NCI-H146 (cell line): ENCODE measurements at regions not wholly inside any gene's neighbourhood (a gene's known extent, or its start where the extent isn't known, plus 50 kb on each side); places are given as distances from the start of the nearest gene placed in this dataset.
"Not testable (repeated sequence)": the region's sequence is repeated elsewhere in the genome, so short reads cannot be mapped to it uniquely, and the experiment has no call there.

Experiments
- DNase-seq: peaks from one replicate; lab custom pipeline; 2025; lab: John Stamatoyannopoulos, UW

- no peak for DNase-seq
These were observed 733.9 kb upstream of the CHRM3 start for GRCh38 chr1:238652346-238652968.

GRCh38 chr1:238649200-238649599, 737.2 kb upstream of the CHRM3 start:
- DNase-seq = no peak

- DNase-seq = no peak
These were observed 737.6 kb upstream of the CHRM3 start for GRCh38 chr1:238648751-238649150.

- no peak for DNase-seq
These were observed 738.1 kb upstream of the CHRM3 start for GRCh38 chr1:238648296-238648695.

- DNase-seq = no peak
These were observed 738.5 kb upstream of the CHRM3 start for GRCh38 chr1:238647877-238648276.

- DNase-seq = no peak
These were observed 744.1 kb upstream of the CHRM3 start for GRCh38 chr1:238642231-238642630.

GRCh38 chr1:238639861-238640260, 746.5 kb upstream of the CHRM3 start:
- DNase-seq = no peak

GRCh38 chr1:238628110-238628509, 737.4 kb upstream of the ZP4 start:
- no peak for DNase-seq

GRCh38 chr1:238624776-238625175, 734.1 kb upstream of the ZP4 start:
- DNase-seq = no peak

GRCh38 chr1:238621405-238621804, 730.7 kb upstream of the ZP4 start:
- DNase-seq = no peak

- no peak for DNase-seq
These were observed 728.9 kb upstream of the ZP4 start for GRCh38 chr1:238619652-238620051.

- DNase-seq = no peak
These were observed 720.7 kb upstream of the ZP4 start for GRCh38 chr1:238611406-238611805.

GRCh38 chr1:238608144-238608543, 717.4 kb upstream of the ZP4 start:
- no peak for DNase-seq

GRCh38 chr1:238606896-238607295, 716.2 kb upstream of the ZP4 start:
- no peak for DNase-seq

GRCh38 chr1:238606457-238606856, 715.7 kb upstream of the ZP4 start:
- DNase-seq = no peak

GRCh38 chr1:238604357-238604756, 713.6 kb upstream of the ZP4 start:
- no peak for DNase-seq

GRCh38 chr1:238601604-238602003, 710.9 kb upstream of the ZP4 start:
- not testable (repeated sequence) for DNase-seq

- no peak for DNase-seq
These were observed 706.0 kb upstream of the ZP4 start for GRCh38 chr1:238596703-238597102.

- DNase-seq = no peak
These were observed 701.9 kb upstream of the ZP4 start for GRCh38 chr1:238592621-238593020.

- DNase-seq = no peak
These were observed 699.2 kb upstream of the ZP4 start for GRCh38 chr1:238589843-238590435.

GRCh38 chr1:238582816-238583215, 692.1 kb upstream of the ZP4 start:
- no peak for DNase-seq

- DNase-seq = no peak
These were observed 690.6 kb upstream of the ZP4 start for GRCh38 chr1:238581332-238581731.

GRCh38 chr1:238568735-238569134, 678.0 kb upstream of the ZP4 start:
- no peak for DNase-seq

- DNase-seq = no peak
These were observed 671.6 kb upstream of the ZP4 start for GRCh38 chr1:238562341-238562740.
